Neuronal stem cell (in vitro differentiated cells): ENCODE measurements at regions not wholly inside any gene's neighbourhood (a gene's known extent, or its start where the extent isn't known, plus 50 kb on each side); places are given as distances from the start of the nearest gene placed in this dataset.

Source experiments
- DNase-seq: peaks from one replicate; pipeline ENCODE4 v3.0.0-alpha.2; 2013; ENCODE audit warnings: low spot score
- H2AFZ ChIP-seq: one replicate; pipeline ENCODE4 v1.6.1; 2013; ENCODE audit warnings: mild to moderate bottlenecking, low read length, inconsistent platforms
- H2AK5ac ChIP-seq: 2 replicates; pipeline ENCODE4 v1.6.1; 2013; ENCODE audit warnings: low read depth, mild to moderate bottlenecking, inconsistent platforms, low read length, moderate library complexity, mixed read lengths
- H2BK120ac ChIP-seq: 2 replicates; pipeline ENCODE4 v1.6.1; 2013; ENCODE audit warnings: low read depth, mild to moderate bottlenecking, inconsistent platforms, low read length, moderate library complexity, mixed read lengths
- H2BK12ac ChIP-seq: one replicate; pipeline ENCODE4 v1.6.1; 2013; ENCODE audit warnings: low read length, inconsistent platforms
- H2BK15ac ChIP-seq: 2 replicates; pipeline ENCODE4 v1.6.1; 2013; ENCODE audit warnings: mild to moderate bottlenecking, low read length, inconsistent platforms, mixed read lengths
- H2BK5ac ChIP-seq: one replicate; pipeline ENCODE4 v1.6.1; 2013; ENCODE audit warnings: inconsistent platforms, mild to moderate bottlenecking, low read length, moderate library complexity
- H3K14ac ChIP-seq: one replicate; pipeline ENCODE4 v1.6.1; 2013; ENCODE audit warnings: low read length, inconsistent platforms
- H3K18ac ChIP-seq: 2 replicates; pipeline ENCODE4 v1.6.1; 2013; ENCODE audit warnings: low read length, inconsistent platforms
- H3K23ac ChIP-seq: 2 replicates; pipeline ENCODE4 v1.6.1; 2013; ENCODE audit warnings: low read depth, mild to moderate bottlenecking, mixed read lengths, low read length, inconsistent platforms; ENCODE audit not compliant: poor library complexity
- H3K27ac ChIP-seq: replicated peaks from 3 replicates; pipeline ENCODE4 v1.5.1; 2013; ENCODE audit warnings: low read length, inconsistent platforms
- H3K27me3 ChIP-seq, 3 experiments: 2 replicates each; pipeline ENCODE4 v1.6.1; 2013; ENCODE audit warnings: low read length in 3 of 3, mild to moderate bottlenecking in 2 of 3, inconsistent platforms in 1 of 3, low read depth in 1 of 3, mixed read lengths in 1 of 3, moderate library complexity in 1 of 3; ENCODE audit not compliant: control insufficient read depth in 3 of 3, insufficient read depth in 3 of 3
- H3K36me3 ChIP-seq, 2 donors: replicated peaks in 1 of 2; 2 replicates each; pipeline ENCODE4 v1.6.1; 2013; ENCODE audit warnings: low read length in 2 of 2; ENCODE audit not compliant: control insufficient read depth in 2 of 2, insufficient read depth in 2 of 2
- H3K4ac ChIP-seq: 2 replicates; pipeline ENCODE4 v1.6.1; 2013; ENCODE audit warnings: inconsistent platforms, mild to moderate bottlenecking, low read length, moderate library complexity
- H3K4me1 ChIP-seq, 2 donors: 1 replicate in 1 of 2; 2 replicates in 1 of 2; pipeline ENCODE4 v1.6.1; 2013; ENCODE audit warnings: low read length in 2 of 2, low read depth in 1 of 2; ENCODE audit not compliant: control insufficient read depth in 2 of 2, insufficient read depth in 1 of 2
- H3K4me2 ChIP-seq: one replicate; pipeline ENCODE4 v1.6.1; 2013; ENCODE audit warnings: mild to moderate bottlenecking, low read length, inconsistent platforms; ENCODE audit not compliant: insufficient read depth, poor library complexity, severe bottlenecking
- H3K4me3 ChIP-seq, 2 donors: 2 replicates each; pipeline ENCODE4 v1.5.1; 2013; ENCODE audit warnings: low read length in 2 of 2, mild to moderate bottlenecking in 2 of 2, inconsistent platforms in 1 of 2, moderate library complexity in 1 of 2
- H3K79me1 ChIP-seq: one replicate; pipeline ENCODE4 v1.6.1; 2013; ENCODE audit warnings: low read depth, mild to moderate bottlenecking, inconsistent platforms, low read length, moderate library complexity
- H3K9ac ChIP-seq: one replicate; pipeline ENCODE4 v1.6.1; 2013; ENCODE audit warnings: mild to moderate bottlenecking, low read depth, low read length, inconsistent platforms; ENCODE audit not compliant: poor library complexity
- H3K9me3 ChIP-seq, 2 donors: replicated peaks in 1 of 2; 2 replicates each; pipeline versions ENCODE3 to v1.6.1; 2013; ENCODE audit warnings: low read length in 2 of 2, mild to moderate bottlenecking in 2 of 2, inconsistent platforms in 1 of 2, low read depth in 1 of 2, mixed read lengths in 1 of 2, moderate library complexity in 1 of 2; ENCODE audit not compliant: control insufficient read depth in 2 of 2, insufficient read depth in 1 of 2
- H4K8ac ChIP-seq: one replicate; pipeline ENCODE4 v1.6.1; 2013; ENCODE audit warnings: low read depth, mild to moderate bottlenecking, inconsistent platforms, low read length, moderate library complexity
- H4K91ac ChIP-seq: one replicate; pipeline ENCODE4 v1.6.1; 2013; ENCODE audit warnings: low read length, low read depth, mild to moderate bottlenecking, inconsistent platforms; ENCODE audit not compliant: poor library complexity
- WGBS, 2 donors: extraction: QIAGEN DNeasy Blood & Tissue Kit; methylation state at CpG; one replicate each; pipeline ENCODE4 v1.1.7; 2013; ENCODE audit warnings: missing lambda C conversion rate in 2 of 2, mixed read lengths in 1 of 2; ENCODE audit not compliant: insufficient read length in 2 of 2, insufficient replicate concordance in 1 of 2; ENCODE audit errors: extremely low coverage in 2 of 2; 5-methylcytosine and 5-hydroxymethylcytosine counted together

GRCh38 chr5:17896605-17897004 lies 262.3 kb downstream of the TAF11L14 start:
- Histone ChIP-seq H3K36me3 (no peaks in the 10 kb centered on the region), H2BK120ac (no peak overlapping the region), H3K4me3 (no peak overlapping the region), H4K91ac (no peak overlapping the region), H3K4ac (no peak overlapping the region), H2AK5ac (no peak overlapping the region), H2BK12ac (no peak overlapping the region), H3K9me3 (no peaks in the 10 kb centered on the region), H3K79me1 (no peaks in the 10 kb centered on the region), H3K9ac (no peak overlapping the region), H2AFZ (no peak overlapping the region), H3K18ac (no peak overlapping the region), H2BK15ac (no peak overlapping the region), H3K23ac (no peak overlapping the region), H3K27ac (no peak overlapping the region), H3K4me2 (no peak overlapping the region), H3K27me3 (no peaks in the 10 kb centered on the region), H4K8ac (no peak overlapping the region), H3K14ac (no peak overlapping the region), H2BK5ac (no peak overlapping the region), H3K4me1 (no peaks in the 10 kb centered on the region)
- DNase-seq, result no peak
- WGBS, 2 donors, result no CpG with 5 or more reads among the region's 2 CpGs

- H3K36me3 ChIP-seq, result no peaks in the 10 kb centered on the region
- H2BK12ac ChIP-seq, result no peak overlapping the region
- H3K14ac ChIP-seq, result no peak overlapping the region
- H2BK5ac ChIP-seq, result no peak overlapping the region
- H3K27me3 ChIP-seq, result no peaks in the 10 kb centered on the region
- no peak overlapping the region for H3K4ac ChIP-seq
- no peak for DNase-seq
- H3K9ac ChIP-seq, result no peak overlapping the region
- H3K4me3 ChIP-seq, result no peak overlapping the region
- no peak overlapping the region for H2AFZ ChIP-seq
- no peak overlapping the region for H2BK120ac ChIP-seq
- no peak overlapping the region for H2AK5ac ChIP-seq
- H3K18ac ChIP-seq, result no peak overlapping the region
- no peaks in the 10 kb centered on the region for H3K79me1 ChIP-seq
- H2BK15ac ChIP-seq, result no peak overlapping the region
- no peak overlapping the region for H3K27ac ChIP-seq
- no peak overlapping the region for H4K91ac ChIP-seq
- H4K8ac ChIP-seq, result no peak overlapping the region
- H3K4me2 ChIP-seq, result no peak overlapping the region
- H3K23ac ChIP-seq, result no peak overlapping the region
- H3K4me1 ChIP-seq, result no peaks in the 10 kb centered on the region
- no peaks in the 10 kb centered on the region for H3K9me3 ChIP-seq
- no CpG with 5 or more reads among the region's 4 CpGs for WGBS, 2 donors
Measured at GRCh38 chr5:17897776-17898175, 263.5 kb downstream of the TAF11L14 start.

- H3K4me3 ChIP-seq, result no peak overlapping the region
- H3K9ac ChIP-seq, result no peak overlapping the region
- no peak overlapping the region for H2BK15ac ChIP-seq
- no peak overlapping the region for H2BK5ac ChIP-seq
- no peak overlapping the region for H3K23ac ChIP-seq
- no peak overlapping the region for H2AK5ac ChIP-seq
- no peaks in the 10 kb centered on the region for H3K4me1 ChIP-seq
- H3K79me1 ChIP-seq, result no peaks in the 10 kb centered on the region
- no CpG with 5 or more reads among the region's 2 CpGs for WGBS, 2 donors
- H3K9me3 ChIP-seq, result no peaks in the 10 kb centered on the region
- no peak overlapping the region for H3K4me2 ChIP-seq
- no peak overlapping the region for H2BK120ac ChIP-seq
- H3K27me3 ChIP-seq, result no peaks in the 10 kb centered on the region
- H2AFZ ChIP-seq, result no peak overlapping the region
- no peak overlapping the region for H3K14ac ChIP-seq
- H3K36me3 ChIP-seq, result no peaks in the 10 kb centered on the region
- H4K8ac ChIP-seq, result no peak overlapping the region
- no peak overlapping the region for H4K91ac ChIP-seq
- no peak overlapping the region for H2BK12ac ChIP-seq
- no peak overlapping the region for H3K27ac ChIP-seq
- no peak overlapping the region for H3K18ac ChIP-seq
- H3K4ac ChIP-seq, result no peak overlapping the region
- no peak for DNase-seq
Measured at GRCh38 chr5:17898766-17899165, 264.5 kb downstream of the TAF11L14 start.

- no peaks in the 10 kb centered on the region for H3K27me3 ChIP-seq
- no peak overlapping the region for H3K27ac ChIP-seq
- H3K4me1 ChIP-seq, result no peaks in the 10 kb centered on the region
- no peak overlapping the region for H4K8ac ChIP-seq
- no peak overlapping the region for H2AK5ac ChIP-seq
- no peak overlapping the region for H2BK15ac ChIP-seq
- no CpG with 5 or more reads among the region's 2 CpGs for WGBS, 2 donors
- H3K4ac ChIP-seq, result no peak overlapping the region
- no peak overlapping the region for H2AFZ ChIP-seq
- H2BK120ac ChIP-seq, result no peak overlapping the region
- H3K36me3 ChIP-seq, result no peaks in the 10 kb centered on the region
- no peak overlapping the region for H2BK12ac ChIP-seq
- no peaks in the 10 kb centered on the region for H3K9me3 ChIP-seq
- H3K18ac ChIP-seq, result no peak overlapping the region
- no peak overlapping the region for H3K4me2 ChIP-seq
- H3K23ac ChIP-seq, result no peak overlapping the region
- no peak overlapping the region for H3K9ac ChIP-seq
- H3K79me1 ChIP-seq, result no peaks in the 10 kb centered on the region
- no peak for DNase-seq
- H3K14ac ChIP-seq, result no peak overlapping the region
- no peak overlapping the region for H4K91ac ChIP-seq
- H2BK5ac ChIP-seq, result no peak overlapping the region
- no peak overlapping the region for H3K4me3 ChIP-seq
Measured at GRCh38 chr5:17907094-17907493, 272.8 kb downstream of the TAF11L14 start.
